GM12865 (cell line): ENCODE measurements at regions not wholly inside any gene's neighbourhood (a gene's known extent, or its start where the extent isn't known, plus 50 kb on each side); places are given as distances from the start of the nearest gene placed in this dataset.

Experiments
- DNase-seq: peaks from one replicate; pipeline ENCODE4 v3.0.0; 2010; ENCODE audit warnings: low read depth
- H3K4me3 ChIP-seq: 2 replicates; pipeline ENCODE4 v1.5.1; 2011; ENCODE audit warnings: mild to moderate bottlenecking, low read depth, low read length, control low read depth
- TF ChIP-seq, protein P1 (sequence below): IDR thresholded peaks from 2 replicates; pipeline ENCODE4 v1.5.1; 2011; ENCODE audit warnings: low read length, control low read depth, low read depth, inconsistent platforms; ENCODE audit not compliant: insufficient read depth; ENCODE audit errors: missing control alignments

DNA sequence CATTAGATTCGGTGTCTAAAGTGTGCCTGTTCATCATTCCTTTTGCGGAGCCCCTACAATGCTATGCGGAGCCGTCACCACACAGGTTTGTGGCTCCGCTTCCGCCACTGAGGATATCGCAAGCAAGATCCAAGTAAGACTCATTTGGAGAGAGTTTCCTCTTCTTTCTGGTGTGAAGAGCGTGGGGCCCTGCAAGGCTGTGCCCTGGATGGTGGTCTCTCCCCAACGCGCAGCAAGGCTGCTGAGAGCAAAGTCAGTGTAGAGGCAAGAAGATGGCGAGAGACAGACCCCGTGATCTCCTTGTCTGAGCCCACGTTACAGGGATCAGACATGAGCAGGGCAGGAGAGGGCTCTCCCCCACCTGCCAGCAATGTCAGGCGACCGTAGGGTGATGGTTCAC is 96.3 kb upstream of the AFDN start:
- TF ChIP-seq, protein P1, sequence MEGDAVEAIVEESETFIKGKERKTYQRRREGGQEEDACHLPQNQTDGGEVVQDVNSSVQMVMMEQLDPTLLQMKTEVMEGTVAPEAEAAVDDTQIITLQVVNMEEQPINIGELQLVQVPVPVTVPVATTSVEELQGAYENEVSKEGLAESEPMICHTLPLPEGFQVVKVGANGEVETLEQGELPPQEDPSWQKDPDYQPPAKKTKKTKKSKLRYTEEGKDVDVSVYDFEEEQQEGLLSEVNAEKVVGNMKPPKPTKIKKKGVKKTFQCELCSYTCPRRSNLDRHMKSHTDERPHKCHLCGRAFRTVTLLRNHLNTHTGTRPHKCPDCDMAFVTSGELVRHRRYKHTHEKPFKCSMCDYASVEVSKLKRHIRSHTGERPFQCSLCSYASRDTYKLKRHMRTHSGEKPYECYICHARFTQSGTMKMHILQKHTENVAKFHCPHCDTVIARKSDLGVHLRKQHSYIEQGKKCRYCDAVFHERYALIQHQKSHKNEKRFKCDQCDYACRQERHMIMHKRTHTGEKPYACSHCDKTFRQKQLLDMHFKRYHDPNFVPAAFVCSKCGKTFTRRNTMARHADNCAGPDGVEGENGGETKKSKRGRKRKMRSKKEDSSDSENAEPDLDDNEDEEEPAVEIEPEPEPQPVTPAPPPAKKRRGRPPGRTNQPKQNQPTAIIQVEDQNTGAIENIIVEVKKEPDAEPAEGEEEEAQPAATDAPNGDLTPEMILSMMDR: no peak
- H3K4me3 ChIP-seq: no peak overlapping the region
- DNase-seq: no peak

DNA sequence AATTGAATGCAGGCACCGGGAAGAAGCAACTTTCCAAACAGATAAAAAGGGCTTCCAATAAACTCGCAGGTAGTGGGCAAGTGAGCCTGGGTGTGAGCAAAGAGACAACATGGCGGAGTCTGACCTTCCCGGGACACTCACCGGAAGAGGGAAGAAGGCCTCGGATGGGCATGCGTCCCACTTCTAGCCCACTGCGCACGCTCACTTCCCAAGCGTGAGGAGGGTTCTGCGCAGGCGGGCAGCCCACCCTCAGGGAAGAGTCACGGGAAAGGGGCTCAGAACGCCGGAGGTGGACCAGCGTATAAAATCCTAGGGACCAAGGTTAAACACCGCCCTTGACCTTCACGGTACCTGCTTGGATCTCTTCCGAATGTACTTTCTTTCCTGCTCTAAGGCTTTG is 95.5 kb upstream of the AFDN start:
- no peak for DNase-seq
- TF ChIP-seq, protein P1: no peak
- H3K4me3 ChIP-seq: no peak overlapping the region

DNA sequence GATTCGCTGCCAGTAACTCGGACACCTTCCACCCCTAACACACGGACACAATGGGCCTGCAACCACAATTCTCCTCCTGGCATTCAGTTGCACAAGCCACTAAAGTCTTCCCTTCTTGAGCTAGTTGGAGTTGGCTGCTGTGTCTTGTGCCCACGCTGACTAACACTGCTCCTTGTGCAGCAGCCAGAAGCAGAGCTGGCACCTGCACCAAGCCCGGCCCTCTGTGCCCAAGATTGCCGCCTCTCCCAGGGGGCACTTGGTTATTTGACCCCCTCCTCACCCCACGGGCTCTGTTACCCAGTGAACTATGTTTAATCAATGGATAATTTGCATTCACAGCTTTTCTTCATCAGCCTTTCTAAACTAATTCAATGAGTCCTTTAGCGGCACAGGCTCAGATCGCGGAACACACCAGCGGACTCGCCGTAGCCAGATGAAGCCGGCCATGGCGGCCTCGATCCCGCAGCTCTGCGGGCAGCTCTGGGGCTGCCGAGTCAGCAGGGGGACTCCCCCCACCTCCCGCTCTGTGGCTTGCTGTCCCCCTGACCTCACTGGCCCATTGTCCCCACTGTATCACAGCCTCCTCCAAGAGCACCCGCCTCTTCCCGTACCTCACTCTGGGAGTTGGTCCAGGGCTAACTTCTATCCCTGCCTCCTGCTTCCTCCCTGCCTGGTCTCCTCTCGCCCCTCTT is 94.8 kb upstream of the AFDN start:
- no peak for DNase-seq
- H3K4me3 ChIP-seq: no peak overlapping the region
- TF ChIP-seq, protein P1: no peak

DNA sequence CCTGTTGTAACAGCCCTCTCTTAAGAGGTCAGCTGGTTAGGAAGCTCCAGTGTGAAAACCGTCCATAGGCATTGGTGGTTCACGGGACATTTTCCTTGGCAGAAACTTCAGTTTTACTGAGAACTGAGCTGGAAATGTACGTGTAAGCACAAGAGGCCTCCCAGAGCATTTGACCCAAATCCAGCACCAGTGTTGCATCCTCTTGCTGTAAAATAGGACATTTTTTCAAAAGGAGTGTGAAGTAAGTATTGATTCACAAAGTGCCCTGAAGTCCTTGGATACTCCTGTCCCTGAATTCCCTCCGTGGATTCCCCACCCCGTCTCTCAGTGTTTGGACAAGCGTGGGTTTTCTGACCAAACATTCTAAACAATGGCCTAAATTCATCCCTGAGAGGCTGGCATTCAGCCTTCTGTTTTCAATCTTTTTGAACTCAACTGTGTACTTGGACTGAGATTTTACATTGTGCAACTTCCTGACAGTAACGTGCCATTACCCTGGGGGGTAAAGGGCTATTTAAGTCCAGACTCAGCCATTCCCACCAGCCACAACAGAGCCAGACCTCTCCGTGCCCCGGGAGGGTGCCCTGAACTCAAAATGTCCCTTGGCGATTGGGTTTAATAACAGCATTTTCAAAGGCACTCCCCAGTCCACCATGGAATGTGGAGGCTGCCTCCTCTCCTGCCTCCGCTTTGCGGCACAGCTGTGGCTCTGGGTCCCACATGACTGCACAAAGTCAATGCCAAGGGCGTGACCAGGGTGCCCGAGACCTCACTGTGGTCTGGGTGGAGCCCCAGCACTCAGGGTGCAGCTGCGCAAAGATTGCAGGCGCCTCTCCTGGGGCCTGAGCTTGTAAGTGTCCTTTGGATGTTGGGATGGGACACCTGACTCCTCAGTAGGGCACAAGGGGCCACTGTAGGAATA is 92.7 kb upstream of the AFDN start:
- DNase-seq: no peak
- TF ChIP-seq, protein P1: no peak
- no peak overlapping the region for H3K4me3 ChIP-seq

DNA sequence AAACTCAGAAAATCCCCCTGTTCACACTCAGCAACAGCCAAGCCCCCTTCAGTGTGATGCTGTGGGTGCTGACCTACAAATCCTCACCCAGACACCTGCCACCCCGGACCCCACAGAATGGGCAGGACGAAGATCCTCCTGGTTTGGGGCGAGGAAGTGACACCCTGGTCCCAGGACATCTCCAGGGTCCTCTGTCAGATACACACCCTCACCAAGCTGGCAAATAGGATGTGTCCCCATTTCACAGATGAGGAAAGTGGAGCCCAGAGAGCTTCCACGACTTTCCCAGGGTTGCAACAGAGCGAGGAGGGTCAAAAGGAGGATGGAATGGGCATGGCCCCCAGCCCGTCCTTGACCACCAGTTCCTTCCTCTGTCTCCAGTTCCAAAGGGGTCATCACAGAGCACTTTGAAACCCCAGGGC is 92.0 kb upstream of the AFDN start:
- TF ChIP-seq, protein P1: no peak
- DNase-seq: no peak
- H3K4me3 ChIP-seq: no peak overlapping the region

DNA sequence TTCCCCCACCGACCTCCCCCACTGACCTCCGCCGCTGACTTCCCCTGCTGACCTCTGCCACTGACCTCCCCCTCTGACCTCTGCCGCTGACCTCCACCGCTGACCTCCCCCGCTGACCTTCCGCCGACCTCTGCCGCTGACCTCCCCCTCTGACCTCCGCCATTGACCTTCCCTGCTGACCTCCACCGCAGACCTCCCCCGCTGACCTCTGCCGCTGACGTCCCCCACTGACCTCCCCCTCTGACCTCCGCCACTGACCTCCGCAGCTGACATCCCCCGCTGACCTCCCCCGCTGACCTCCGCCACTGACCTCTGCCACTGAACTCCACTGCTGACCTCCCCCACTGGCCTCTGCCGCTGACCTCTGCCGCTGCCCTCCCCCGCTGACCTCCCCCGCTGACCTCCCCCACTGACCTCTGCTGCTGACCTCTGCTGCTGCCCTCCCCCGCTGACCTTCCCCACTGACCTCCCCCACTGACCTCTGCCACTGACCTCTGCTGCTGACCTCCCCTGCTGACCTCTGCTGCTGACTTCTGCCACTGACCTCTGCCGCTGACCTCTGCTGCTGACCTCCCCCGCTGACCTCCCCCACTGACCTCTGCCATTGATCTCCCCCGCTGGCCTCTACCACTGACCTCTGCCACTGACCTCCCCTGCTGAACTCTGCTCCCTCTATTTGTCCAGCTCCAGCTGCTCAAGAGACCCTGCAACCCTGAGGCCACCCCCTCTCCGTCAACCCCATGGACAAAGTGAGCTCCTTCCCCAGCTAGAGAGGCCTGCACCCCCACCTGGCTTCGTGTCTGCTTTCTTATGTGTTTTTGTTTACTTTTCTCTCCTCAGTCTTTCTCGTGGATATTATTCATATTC is 91.4 kb upstream of the AFDN start:
- no peak for DNase-seq

More for the DNA sequence above, 91.4 kb upstream of the AFDN start:
- TF ChIP-seq, protein P1: no peak
- H3K4me3 ChIP-seq: no peak overlapping the region
